ENCODE measurements at regions not wholly inside any gene's neighbourhood (a gene's known extent, or its start where the extent isn't known, plus 50 kb on each side); places are given as distances from the start of the nearest gene placed in this dataset.

DNA sequence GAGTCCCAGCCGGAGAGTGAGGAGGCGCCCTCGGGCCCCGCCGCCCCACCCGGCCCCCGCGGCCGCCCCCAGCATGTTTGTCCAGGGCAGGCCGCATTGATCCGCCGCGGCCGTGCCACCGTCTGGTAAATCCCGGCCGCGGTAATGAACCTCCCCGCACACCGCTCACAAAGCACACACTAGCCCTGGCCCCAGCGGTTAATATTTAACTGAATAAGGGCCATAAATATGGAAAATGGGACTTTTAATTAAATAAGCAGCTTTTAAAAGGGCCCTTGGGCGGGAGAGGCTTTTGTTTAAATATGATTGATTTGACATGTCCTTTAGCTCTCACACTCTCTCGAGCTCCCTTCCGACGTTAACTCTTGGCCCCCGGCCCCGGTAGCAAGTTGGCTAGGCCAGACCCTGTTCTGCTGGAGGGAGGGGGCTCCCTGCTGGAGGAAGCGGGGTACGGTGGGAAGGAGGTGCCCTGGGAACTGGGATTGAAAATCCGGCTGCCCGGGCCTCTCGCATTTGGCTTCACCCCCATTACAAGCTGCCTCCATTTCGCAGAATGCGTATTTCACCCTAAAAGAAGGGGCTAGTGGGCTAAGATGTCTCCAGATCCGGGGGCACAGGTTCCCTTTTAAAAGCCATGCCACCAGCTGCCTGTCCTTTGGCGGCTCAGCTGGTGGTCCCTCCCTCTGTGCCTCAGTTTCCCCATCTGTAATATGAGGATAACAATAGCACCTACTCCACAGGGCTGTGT, 199.8 kb downstream of the RBM19 start:
- no peak for DNase-seq (ENCODE audit: low read depth)
- Histone ChIP-seq H3K9ac (ENCODE audit: low read length) (no peak overlapping the region), H3K4me1 (ENCODE audit: control insufficient read depth, insufficient read depth, low read length) (no peaks in the 10 kb centered on the region), H3K27me3 (replicated peaks; ENCODE audit: control insufficient read depth, insufficient read depth, low read length) (peaks cover 56% of the 10 kb centered on the region), H3K4me3 (ENCODE audit: low read length) (no peak overlapping the region), H3K36me3 (ENCODE audit: control insufficient read depth, insufficient read depth, low read length, severe bottlenecking) (no peaks in the 10 kb centered on the region), H3K9me3 (ENCODE audit: control insufficient read depth, low read length) (peaks cover 3% of the 10 kb centered on the region)

- H3K27me3 ChIP-seq (replicated peaks; ENCODE audit: control insufficient read depth, insufficient read depth, low read length), result peaks cover 64% of the 10 kb centered on the region
- no peak for DNase-seq (ENCODE audit: low read depth)
- H3K9me3 ChIP-seq (ENCODE audit: control insufficient read depth, low read length), result no peaks in the 10 kb centered on the region
- H3K36me3 ChIP-seq (ENCODE audit: control insufficient read depth, insufficient read depth, low read length, severe bottlenecking), result no peaks in the 10 kb centered on the region
- H3K4me3 ChIP-seq (ENCODE audit: low read length), result no peak overlapping the region
- no peaks in the 10 kb centered on the region for H3K4me1 ChIP-seq (ENCODE audit: control insufficient read depth, insufficient read depth, low read length)
- H3K9ac ChIP-seq (ENCODE audit: low read length), result no peak overlapping the region
Measured at GRCh38 chr12:113764661-113765060, 201.5 kb downstream of the RBM19 start.

DNA sequence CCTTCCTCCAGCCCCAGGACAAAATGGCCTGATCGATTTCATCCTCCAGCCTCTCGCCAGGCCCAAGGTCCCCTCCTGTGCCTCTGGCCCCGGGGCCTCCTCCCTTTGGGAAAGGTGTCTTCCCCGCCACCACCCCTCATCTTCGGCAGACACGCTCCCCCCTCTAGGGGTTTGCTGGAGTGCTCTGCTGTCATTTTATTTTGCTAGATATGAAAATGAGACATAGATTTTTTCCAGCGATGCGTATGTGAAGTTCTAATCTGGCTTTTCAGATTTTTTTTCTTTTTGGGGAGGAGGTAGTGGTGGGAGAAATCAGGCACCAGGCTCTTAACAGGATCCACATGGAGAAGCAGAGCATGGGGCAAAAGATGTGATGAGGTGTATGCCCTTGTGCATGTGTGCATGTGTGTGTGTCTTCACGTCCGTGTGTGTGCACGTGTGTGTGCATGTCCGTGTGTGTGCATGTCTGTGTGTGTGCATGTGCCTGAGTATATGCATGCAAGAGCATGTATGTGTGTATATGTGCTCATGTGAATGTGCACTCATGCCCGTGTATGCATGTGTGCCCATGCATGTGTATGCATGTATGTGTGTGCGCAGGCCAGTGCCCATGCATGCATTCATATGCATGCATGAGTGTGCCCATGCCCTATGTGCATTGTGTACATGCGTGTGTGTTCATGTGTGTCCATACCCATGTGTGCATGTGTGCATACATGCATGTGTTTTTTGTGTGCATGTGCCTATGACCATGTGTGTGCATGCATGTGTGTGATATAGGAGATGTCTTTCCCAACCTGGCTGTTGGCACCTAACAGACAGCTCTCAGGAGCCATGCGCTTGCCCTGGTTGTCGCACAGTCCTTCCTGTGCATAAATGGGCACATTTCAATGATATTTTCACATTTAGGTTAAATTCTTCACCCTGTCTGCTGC, 203.0 kb downstream of the RBM19 start:
- no peak overlapping the region for H3K4me3 ChIP-seq (ENCODE audit: low read length)
- H3K4me1 ChIP-seq (ENCODE audit: control insufficient read depth, insufficient read depth, low read length), result no peaks in the 10 kb centered on the region
- H3K9ac ChIP-seq (ENCODE audit: low read length), result no peak overlapping the region
- peaks cover 7% of the 10 kb centered on the region for H3K9me3 ChIP-seq (ENCODE audit: control insufficient read depth, low read length)
- peaks cover 67% of the 10 kb centered on the region for H3K27me3 ChIP-seq (replicated peaks; ENCODE audit: control insufficient read depth, insufficient read depth, low read length)
- no peak for DNase-seq (ENCODE audit: low read depth)
- no peaks in the 10 kb centered on the region for H3K36me3 ChIP-seq (ENCODE audit: control insufficient read depth, insufficient read depth, low read length, severe bottlenecking)

DNA sequence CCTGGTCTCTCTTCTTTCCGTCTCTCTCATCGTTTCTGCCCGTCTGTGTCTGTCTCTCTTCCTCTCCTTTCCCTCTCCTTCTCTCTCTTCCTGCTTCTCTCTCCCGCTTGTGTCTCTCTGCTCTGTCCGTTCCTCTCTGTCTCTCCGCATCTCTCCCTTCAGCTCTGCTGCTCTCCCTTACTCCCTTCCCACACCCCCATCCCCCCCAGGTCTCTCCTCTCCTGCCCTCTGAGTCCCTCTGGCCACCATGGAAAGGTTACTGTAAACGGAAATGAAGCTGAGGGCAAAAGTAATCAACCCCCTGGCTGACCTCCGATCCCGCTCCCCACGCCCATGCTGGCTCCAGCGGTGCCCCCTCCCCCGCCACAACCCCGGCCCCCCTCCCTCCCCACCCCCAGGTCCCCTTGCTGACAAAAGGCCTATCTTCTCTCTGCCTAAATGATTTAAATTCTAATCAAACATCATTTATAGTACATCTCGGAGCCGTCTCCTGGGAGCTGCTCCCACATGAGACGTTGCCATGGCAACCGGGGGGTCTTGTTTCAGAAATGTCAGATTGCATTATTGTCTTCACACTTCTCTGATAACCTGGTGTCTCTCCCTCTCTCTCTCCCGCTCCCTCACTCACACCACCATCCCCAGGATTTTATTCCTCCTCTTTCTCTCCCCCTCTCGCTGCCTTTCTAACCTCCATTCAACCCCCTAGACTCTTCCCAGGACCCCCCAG, 203.8 kb downstream of the RBM19 start:
- no peak for DNase-seq (ENCODE audit: low read depth)
- peaks cover 74% of the 10 kb centered on the region for H3K27me3 ChIP-seq (replicated peaks; ENCODE audit: control insufficient read depth, insufficient read depth, low read length)

GRCh38 chr12:113759135-113759534, 207.0 kb downstream of the RBM19 start:
- Histone ChIP-seq H3K36me3 (ENCODE audit: control insufficient read depth, insufficient read depth, low read length, severe bottlenecking) (no peaks in the 10 kb centered on the region), H3K4me1 (ENCODE audit: control insufficient read depth, insufficient read depth, low read length) (no peaks in the 10 kb centered on the region), H3K9me3 (ENCODE audit: control insufficient read depth, low read length) (peaks cover 7% of the 10 kb centered on the region), H3K9ac (ENCODE audit: low read length) (no peak overlapping the region), H3K4me3 (ENCODE audit: low read length) (no peak overlapping the region), H3K27me3 (replicated peaks; ENCODE audit: control insufficient read depth, insufficient read depth, low read length) (peaks cover 84% of the 10 kb centered on the region)
- no peak for DNase-seq (ENCODE audit: low read depth)

More for the DNA sequence above, 203.8 kb downstream of the RBM19 start:
- Histone ChIP-seq H3K4me1 (ENCODE audit: control insufficient read depth, insufficient read depth, low read length) (no peaks in the 10 kb centered on the region), H3K36me3 (ENCODE audit: control insufficient read depth, insufficient read depth, low read length, severe bottlenecking) (no peaks in the 10 kb centered on the region), H3K9ac (ENCODE audit: low read length) (no peak overlapping the region), H3K4me3 (ENCODE audit: low read length) (no peak overlapping the region), H3K9me3 (ENCODE audit: control insufficient read depth, low read length) (peaks cover 7% of the 10 kb centered on the region)

DNA sequence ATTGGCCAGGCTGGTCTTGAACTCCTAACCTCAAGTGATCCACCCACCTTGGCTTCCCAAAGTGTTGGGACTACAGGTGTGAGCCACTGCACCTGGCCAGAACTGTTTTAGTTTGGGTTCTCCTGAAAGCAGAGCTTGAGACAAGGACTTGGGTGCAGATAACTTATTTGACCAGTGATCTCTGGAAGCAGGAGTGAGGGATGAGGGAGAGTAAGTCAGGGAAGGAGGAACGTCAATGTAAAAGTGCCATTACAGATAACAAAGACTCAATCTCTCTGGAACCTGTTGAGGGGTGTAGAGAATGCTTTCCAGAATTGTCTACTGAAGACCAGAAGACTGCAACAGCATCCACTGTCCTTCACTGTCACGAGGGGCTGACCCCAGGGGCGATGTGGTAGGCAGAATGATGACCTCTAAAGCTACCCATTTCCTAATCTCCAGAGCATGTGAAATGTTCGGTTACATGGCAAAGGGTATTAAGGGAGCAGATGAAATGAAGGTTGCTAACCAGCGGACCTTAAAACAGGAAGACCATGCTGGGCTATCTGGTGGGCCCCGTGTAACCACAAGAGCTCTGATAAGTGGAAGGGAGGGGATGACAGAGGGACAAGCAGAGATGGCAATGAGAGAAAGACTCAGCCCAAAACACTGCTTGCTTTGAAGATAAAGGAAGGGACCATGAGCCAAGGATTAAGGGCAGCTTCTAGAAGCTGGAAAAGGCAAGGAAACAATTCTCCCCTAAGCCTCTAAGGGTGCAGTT, 207.8 kb downstream of the RBM19 start:
- peaks cover 7% of the 10 kb centered on the region for H3K9me3 ChIP-seq (ENCODE audit: control insufficient read depth, low read length)
- peaks cover 79% of the 10 kb centered on the region for H3K27me3 ChIP-seq (replicated peaks; ENCODE audit: control insufficient read depth, insufficient read depth, low read length)
- no peaks in the 10 kb centered on the region for H3K4me1 ChIP-seq (ENCODE audit: control insufficient read depth, insufficient read depth, low read length)
- no peak overlapping the region for H3K4me3 ChIP-seq (ENCODE audit: low read length)
- no peaks in the 10 kb centered on the region for H3K36me3 ChIP-seq (ENCODE audit: control insufficient read depth, insufficient read depth, low read length, severe bottlenecking)
- no peak overlapping the region for H3K9ac ChIP-seq (ENCODE audit: low read length)
- no peak for DNase-seq (ENCODE audit: low read depth)

GRCh38 chr12:113757221-113758002, 208.7 kb downstream of the RBM19 start:
- no peak for DNase-seq (ENCODE audit: low read depth)
- H3K9me3 ChIP-seq (ENCODE audit: control insufficient read depth, low read length), result peaks cover 7% of the 10 kb centered on the region
- H3K4me1 ChIP-seq (ENCODE audit: control insufficient read depth, insufficient read depth, low read length), result no peaks in the 10 kb centered on the region
- H3K36me3 ChIP-seq (ENCODE audit: control insufficient read depth, insufficient read depth, low read length, severe bottlenecking), result no peaks in the 10 kb centered on the region
- H3K27me3 ChIP-seq (replicated peaks; ENCODE audit: control insufficient read depth, insufficient read depth, low read length), result peaks cover 83% of the 10 kb centered on the region
- H3K4me3 ChIP-seq (ENCODE audit: low read length), result no peak overlapping the region
- H3K9ac ChIP-seq (ENCODE audit: low read length), result no peak overlapping the region

DNA sequence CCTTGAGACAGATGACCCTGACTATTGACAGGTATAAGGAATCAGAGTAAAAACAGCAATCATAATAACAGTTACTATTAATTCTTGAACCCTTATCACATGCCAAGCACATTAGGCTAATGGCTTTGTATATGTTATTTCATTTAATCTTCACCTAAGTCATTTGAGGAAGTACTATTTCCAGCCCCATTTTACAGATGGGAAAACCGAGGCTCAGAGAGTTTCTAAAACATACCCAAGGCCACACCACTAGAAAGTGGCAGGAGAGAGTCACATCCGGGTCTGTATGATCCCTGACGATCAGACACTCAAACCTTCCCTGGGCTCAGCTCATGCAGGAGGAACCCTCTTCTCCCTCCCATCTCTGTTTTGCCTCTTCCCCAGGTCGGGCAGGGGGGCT, 209.5 kb downstream of the RBM19 start:
- DNase-seq (ENCODE audit: low read depth), result no peak
- Histone ChIP-seq H3K27me3 (replicated peaks; ENCODE audit: control insufficient read depth, insufficient read depth, low read length) (peaks cover 81% of the 10 kb centered on the region), H3K36me3 (ENCODE audit: control insufficient read depth, insufficient read depth, low read length, severe bottlenecking) (no peaks in the 10 kb centered on the region), H3K4me1 (ENCODE audit: control insufficient read depth, insufficient read depth, low read length) (no peaks in the 10 kb centered on the region), H3K9ac (ENCODE audit: low read length) (no peak overlapping the region), H3K4me3 (ENCODE audit: low read length) (no peak overlapping the region), H3K9me3 (ENCODE audit: control insufficient read depth, low read length) (peaks cover 9% of the 10 kb centered on the region)

DNA sequence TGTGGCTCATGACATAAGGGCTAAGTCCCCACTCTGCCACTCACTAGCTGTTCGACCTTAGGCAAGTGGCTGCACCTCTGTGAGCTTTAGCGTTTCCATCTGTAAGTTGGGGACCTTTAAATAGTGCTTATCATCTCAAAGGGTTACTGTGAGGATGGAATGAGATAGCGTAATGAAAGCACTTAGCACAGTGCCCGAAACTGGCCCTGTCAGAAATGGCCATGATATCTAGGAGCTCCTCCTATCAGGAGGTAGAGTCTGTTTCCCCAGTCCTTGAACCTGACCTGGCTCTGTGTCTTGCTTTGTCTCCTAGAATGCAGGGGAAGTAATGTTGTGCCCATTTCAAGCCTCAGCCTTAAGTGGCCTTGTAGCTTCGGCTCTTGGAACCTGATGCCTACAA, 211.0 kb downstream of the RBM19 start:
- DNase-seq (ENCODE audit: low read depth), result no peak
- Histone ChIP-seq H3K4me3 (ENCODE audit: low read length) (no peak overlapping the region), H3K27me3 (replicated peaks; ENCODE audit: control insufficient read depth, insufficient read depth, low read length) (peaks cover 71% of the 10 kb centered on the region), H3K36me3 (ENCODE audit: control insufficient read depth, insufficient read depth, low read length, severe bottlenecking) (no peaks in the 10 kb centered on the region), H3K9me3 (ENCODE audit: control insufficient read depth, low read length) (peaks cover 18% of the 10 kb centered on the region), H3K9ac (ENCODE audit: low read length) (no peak overlapping the region), H3K4me1 (ENCODE audit: control insufficient read depth, insufficient read depth, low read length) (no peaks in the 10 kb centered on the region)

GRCh38 chr12:113751513-113751912, 214.6 kb downstream of the RBM19 start:
- Histone ChIP-seq H3K9ac (ENCODE audit: low read length) (no peak overlapping the region), H3K4me1 (ENCODE audit: control insufficient read depth, insufficient read depth, low read length) (no peaks in the 10 kb centered on the region), H3K4me3 (ENCODE audit: low read length) (no peak overlapping the region), H3K27me3 (replicated peaks; ENCODE audit: control insufficient read depth, insufficient read depth, low read length) (peaks cover 74% of the 10 kb centered on the region), H3K36me3 (ENCODE audit: control insufficient read depth, insufficient read depth, low read length, severe bottlenecking) (no peaks in the 10 kb centered on the region), H3K9me3 (ENCODE audit: control insufficient read depth, low read length) (peaks cover 15% of the 10 kb centered on the region)
- no peak for DNase-seq (ENCODE audit: low read depth)

Data from adipocyte (in vitro differentiated cells).